Transverse colon (tissue), 4 donors: ENCODE measurements at regions not wholly inside any gene's neighbourhood (a gene's known extent, or its start where the extent isn't known, plus 50 kb on each side); places are given as distances from the start of the nearest gene placed in this dataset.

Experiments used
- DNase-seq: peaks from one replicate; pipeline ENCODE4 v3.0.0-alpha.2; 2019
- H3K27ac ChIP-seq, 4 donors: fragments of 200-600 bp; sonication (generic); 2 replicates each; pipeline ENCODE4 v1.5.1; 2016 to 2018; ENCODE audit warnings: inconsistent platforms in 4 of 4
- H3K27me3 ChIP-seq: fragments of 200-600 bp; sonication (generic); 2 replicates; pipeline ENCODE4 v1.5.1; 2017; ENCODE audit warnings: inconsistent platforms
- H3K36me3 ChIP-seq, 4 donors: fragments of 200-600 bp; sonication (generic); 2 replicates each; pipeline ENCODE4 v1.5.1; 2017 to 2019; ENCODE audit warnings: inconsistent platforms in 4 of 4
- H3K4me1 ChIP-seq, 4 donors: fragments of 200-600 bp; sonication (generic); 2 replicates each; pipeline ENCODE4 v1.5.1; 2017 to 2020; ENCODE audit warnings: inconsistent platforms in 4 of 4
- H3K4me3 ChIP-seq, 4 donors: fragments of 200-600 bp; sonication (generic); 1 replicate in 1 of 4; 2 replicates in 3 of 4; pipeline versions ENCODE4 v1.5.1 to v1.6.1; 2017 to 2019; ENCODE audit warnings: inconsistent platforms in 4 of 4
- H3K9me3 ChIP-seq, 2 donors: fragments of 200-600 bp; sonication (generic); 2 replicates each; pipeline ENCODE4 v1.5.1; 2017 to 2019; ENCODE audit warnings: inconsistent platforms in 2 of 2
- CTCF ChIP-seq, 5 experiments: fragments of 200-600 bp in 3 of 5; fragments of 450-650 bp in 2 of 5; sonication (generic) in 3 of 5; IDR thresholded peaks; 1 replicate in 2 of 5; 2 replicates in 3 of 5; pipeline ENCODE4 v1.5.1; 2016 to 2017; ENCODE audit warnings: antibody characterized with exemption in 5 of 5, inconsistent platforms in 3 of 5, mild to moderate bottlenecking in 2 of 5, moderate library complexity in 1 of 5
- EP300 ChIP-seq: sonication (generic); formaldehyde crosslinking; IDR thresholded peaks from one replicate; pipeline ENCODE4 v1.6.1; 2017; ENCODE audit warnings: antibody characterized with exemption, low read depth
- POLR2A ChIP-seq: fragments of 450-650 bp; IDR thresholded peaks from one replicate; pipeline ENCODE4 v1.6.1; 2016; ENCODE audit warnings: antibody characterized with exemption, mild to moderate bottlenecking, moderate library complexity
- POLR2AphosphoS5 ChIP-seq, 3 donors: sonication (generic); formaldehyde crosslinking; IDR thresholded peaks; one replicate each; pipeline ENCODE4 v1.6.1; 2016; ENCODE audit warnings: antibody characterized with exemption in 3 of 3
- WGBS, 2 donors: methylation state at CpG; one replicate each; pipeline ENCODE4 v1.1.5; 2018; ENCODE audit warnings: low coverage in 1 of 2; 5-methylcytosine and 5-hydroxymethylcytosine counted together
- in situ Hi-C, 4 donors: fragments of 200-750 bp; cut with MboI; loops; one replicate each; pipeline versions ENCODE4 v1.15.0 to v1.15.1; 2017; ENCODE audit warnings: low sequenced_read_pairs in 3 of 4, low pct_ligation_motif_present in 1 of 4, low pct_unique_long_range_greater_than_20kb in 1 of 4
- intact Hi-C: fragments of 100-400 bp; cut with DNase I; formaldehyde crosslinking; loops from one replicate; pipeline ENCODE4 v1.15.1; 2023; ENCODE audit warnings: low total_unique reads

GRCh38 chr2:236393101-236393500 lies 128.9 kb upstream of the ASB18 start:
- in situ Hi-C loops (no loop called here), intact Hi-C loops (no loop called here)
- DNase-seq, result no peak
- Histone ChIP-seq H3K4me3 (no peak overlapping the region), H3K9me3 (no peaks in the 10 kb centered on the region), H3K27ac (no peak overlapping the region), H3K4me1 (no peaks in the 10 kb centered on the region), H3K27me3 (no peaks in the 10 kb centered on the region), H3K36me3 (no peaks in the 10 kb centered on the region)
- TF ChIP-seq POLR2A, result no peak
- TF ChIP-seq POLR2AphosphoS5 (IDR thresholded peaks at IDR 0.05), result no peak
- no peak for TF ChIP-seq EP300
- TF ChIP-seq CTCF (IDR thresholded peaks at IDR 0.05), result no peak
- WGBS, 2 donors, result 72 to 100% methylated on average over 1 to 3 of the region's 3 CpGs

- Histone ChIP-seq H3K27me3 (no peaks in the 10 kb centered on the region), H3K27ac (no peak overlapping the region), H3K4me1 (no peaks in the 10 kb centered on the region), H3K36me3 (no peaks in the 10 kb centered on the region), H3K4me3 (no peak overlapping the region), H3K9me3 (no peaks in the 10 kb centered on the region)
- intact Hi-C loops, result no loop called here
- 52 to 64% methylated on average over 3 of the region's 3 CpGs for WGBS, 2 donors
- in situ Hi-C loops, result no loop called here
- no peak for DNase-seq
- TF ChIP-seq POLR2AphosphoS5 (IDR thresholded peaks at IDR 0.05), result no peak
- no peak for TF ChIP-seq EP300
- TF ChIP-seq POLR2A, result no peak
- no peak for TF ChIP-seq CTCF (IDR thresholded peaks at IDR 0.05)
These were observed 129.4 kb upstream of the ASB18 start for GRCh38 chr2:236393581-236393980.

- WGBS, 2 donors, result 90 to 96% methylated on average over 5 to 9 of the region's 9 CpGs
- no peak overlapping the region for H3K27ac ChIP-seq
- H3K4me1 ChIP-seq, result no peaks in the 10 kb centered on the region
- no peak for DNase-seq
- no peaks in the 10 kb centered on the region for H3K9me3 ChIP-seq
- intact Hi-C loops (no loop called here), in situ Hi-C loops (no loop called here)
- H3K36me3 ChIP-seq, result no peaks in the 10 kb centered on the region
- no peaks in the 10 kb centered on the region for H3K27me3 ChIP-seq
- H3K4me3 ChIP-seq, result no peak overlapping the region
- TF ChIP-seq EP300 (no peak), POLR2A (no peak), POLR2AphosphoS5 (IDR thresholded peaks at IDR 0.05) (no peak), CTCF (IDR thresholded peaks at IDR 0.05) (no peak)
These were observed 130.4 kb upstream of the ASB18 start for GRCh38 chr2:236394571-236394970.

GRCh38 chr2:236395067-236395466 lies 130.9 kb upstream of the ASB18 start:
- intact Hi-C loops, result no loop called here

More at GRCh38 chr2:236395067-236395466, 130.9 kb upstream of the ASB18 start:
- no peaks in the 10 kb centered on the region for H3K4me1 ChIP-seq
- no peaks in the 10 kb centered on the region for H3K27me3 ChIP-seq
- H3K36me3 ChIP-seq, result no peaks in the 10 kb centered on the region
- no peak for DNase-seq
- TF ChIP-seq POLR2A (no peak), POLR2AphosphoS5 (IDR thresholded peaks at IDR 0.05) (no peak), CTCF (IDR thresholded peaks at IDR 0.05) (no peak), EP300 (no peak)
- 68% methylated on average over 5 to 7 of the region's 7 CpGs for WGBS, 2 donors
- no peak overlapping the region for H3K27ac ChIP-seq
- no peaks in the 10 kb centered on the region for H3K9me3 ChIP-seq
- in situ Hi-C loops, result no loop called here
- no peak overlapping the region for H3K4me3 ChIP-seq
